ENCODE measurements at regions not wholly inside any gene's neighbourhood (a gene's known extent, or its start where the extent isn't known, plus 50 kb on each side); places are given as distances from the start of the nearest gene placed in this dataset.
"Not testable (repeated sequence)": the region's sequence is repeated elsewhere in the genome, so short reads cannot be mapped to it uniquely, and the experiment has no call there.

GRCh38 chr7:150046290-150047194, 172.8 kb downstream of the ATP6V0E2 start:
- not testable (repeated sequence) for DNase-seq (ENCODE audit: low spot score)

- not testable (repeated sequence) for DNase-seq (ENCODE audit: low spot score)
Measured at GRCh38 chr7:150047329-150047728, 173.6 kb downstream of the ATP6V0E2 start.

GRCh38 chr7:150047772-150048171, 174.0 kb downstream of the ATP6V0E2 start:
- DNase-seq (ENCODE audit: low spot score) = not testable (repeated sequence)

- peak; percentile 8 for DNase-seq (ENCODE audit: low spot score)
Measured at GRCh38 chr7:150048244-150049011, 174.7 kb downstream of the ATP6V0E2 start.

- DNase-seq (ENCODE audit: low spot score) = peak; percentile 38
Measured at GRCh38 chr7:150049012-150049655, 175.4 kb downstream of the ATP6V0E2 start.

GRCh38 chr7:150053396-150053795, 179.6 kb downstream of the ATP6V0E2 start:
- DNase-seq (ENCODE audit: low spot score) = not testable (repeated sequence)

GRCh38 chr7:150054242-150054641, 180.5 kb downstream of the ATP6V0E2 start:
- not testable (repeated sequence) for DNase-seq (ENCODE audit: low spot score)

- not testable (repeated sequence) for DNase-seq (ENCODE audit: low spot score)
Measured at GRCh38 chr7:150060259-150061221, 186.8 kb downstream of the ATP6V0E2 start.

- not testable (repeated sequence) for DNase-seq (ENCODE audit: low spot score)
Measured at GRCh38 chr7:150063195-150063594, 189.4 kb downstream of the ATP6V0E2 start.

- not testable (repeated sequence) for DNase-seq (ENCODE audit: low spot score)
Measured at GRCh38 chr7:150069555-150070313, 196.0 kb downstream of the ATP6V0E2 start.

- not testable (repeated sequence) for DNase-seq (ENCODE audit: low spot score)
Measured at GRCh38 chr7:150077543-150077942, 203.8 kb downstream of the ATP6V0E2 start.

- not testable (repeated sequence) for DNase-seq (ENCODE audit: low spot score)
Measured at GRCh38 chr7:150081865-150082264, 208.1 kb downstream of the ATP6V0E2 start.

GRCh38 chr7:150084724-150085123, 211.0 kb downstream of the ATP6V0E2 start:
- DNase-seq (ENCODE audit: low spot score) = not testable (repeated sequence)

- not testable (repeated sequence) for DNase-seq (ENCODE audit: low spot score)
Measured at GRCh38 chr7:150087478-150087877, 213.7 kb downstream of the ATP6V0E2 start.

- DNase-seq (ENCODE audit: low spot score) = not testable (repeated sequence)
Measured at GRCh38 chr7:150089139-150089538, 215.4 kb downstream of the ATP6V0E2 start.

GRCh38 chr7:150090776-150091175, 217.0 kb downstream of the ATP6V0E2 start:
- not testable (repeated sequence) for DNase-seq (ENCODE audit: low spot score)

GRCh38 chr7:150093897-150094296, 220.1 kb downstream of the ATP6V0E2 start:
- DNase-seq (ENCODE audit: low spot score) = not testable (repeated sequence)

- not testable (repeated sequence) for DNase-seq (ENCODE audit: low spot score)
Measured at GRCh38 chr7:150096213-150096994, 222.6 kb downstream of the ATP6V0E2 start.

- DNase-seq (ENCODE audit: low spot score) = not testable (repeated sequence)
Measured at GRCh38 chr7:150098592-150098991, 224.6 kb upstream of the LRRC61 start.

Data from SK-N-DZ (cell line).